K562 (cell line): ENCODE measurements at regions not wholly inside any gene's neighbourhood (a gene's known extent, or its start where the extent isn't known, plus 50 kb on each side); places are given as distances from the start of the nearest gene placed in this dataset.

Experiments used
- DDX20 ChIP-seq: fragments of 450-650 bp; IDR thresholded peaks from 2 replicates; pipeline ENCODE4 v1.6.1; 2016; ENCODE audit warnings: missing genetic modification characterization, low read depth, mild to moderate bottlenecking, missing compliant biosample characterization, moderate library complexity
- EP400 ChIP-seq: fragments of 450-650 bp; IDR thresholded peaks from 2 replicates; pipeline ENCODE4 v1.6.1; 2017; ENCODE audit warnings: antibody characterized with exemption, mild to moderate bottlenecking, moderate library complexity
- GABPA ChIP-seq: fragments of 200-800 bp; sonication (Bioruptor generic); conservative IDR thresholded peaks from 2 replicates; pipeline ENCODE4 v1.6.1; 2016; ENCODE audit warnings: low read depth, missing genetic modification characterization, missing compliant biosample characterization
- HDAC8 ChIP-seq: fragments of 450-650 bp; IDR thresholded peaks from 2 replicates; pipeline ENCODE4 v1.6.1; 2016; ENCODE audit warnings: mild to moderate bottlenecking, missing genetic modification characterization, moderate library complexity, missing compliant biosample characterization
- HNRNPUL1 ChIP-seq: fragments of 200-400 bp; formaldehyde crosslinking; IDR thresholded peaks from 2 replicates; pipeline ENCODE4 v1.6.1; 2017; ENCODE audit warnings: low read length
- MAFG ChIP-seq: fragments of 450-650 bp; conservative IDR thresholded peaks from 2 replicates; pipeline ENCODE4 v1.6.1; 2016; ENCODE audit warnings: missing genetic modification characterization, missing compliant biosample characterization
- MCM5 ChIP-seq: fragments of 450-650 bp; IDR thresholded peaks from 2 replicates; pipeline ENCODE4 v1.6.1; 2016; ENCODE audit warnings: low read depth
- NR2C1 ChIP-seq, 2 experiments: fragments of 450-650 bp; IDR thresholded peaks; 2 replicates each; pipeline ENCODE4 v1.6.1; 2017; ENCODE audit warnings: mild to moderate bottlenecking in 2 of 2, antibody characterized with exemption in 1 of 2, inconsistent platforms in 1 of 2, missing compliant biosample characterization in 1 of 2, missing genetic modification characterization in 1 of 2
- POLR2H ChIP-seq: IDR thresholded peaks from 2 replicates; pipeline ENCODE4 v1.6.1; 2016; ENCODE audit warnings: missing genetic modification characterization, low read depth, mild to moderate bottlenecking, control low read depth, missing compliant biosample characterization, moderate library complexity
- SMAD3 ChIP-seq: fragments of 450-650 bp; formaldehyde crosslinking; conservative IDR thresholded peaks from 2 replicates; pipeline ENCODE4 v1.4.0; 2020; ENCODE audit warnings: mild to moderate bottlenecking
- TAF7 ChIP-seq: fragments of 450-650 bp; IDR thresholded peaks from 2 replicates; pipeline ENCODE4 v1.6.1; 2016; ENCODE audit warnings: missing genetic modification characterization, missing compliant biosample characterization
- ZC3H4 ChIP-seq: sonication (generic); formaldehyde crosslinking; IDR thresholded peaks from 2 replicates; pipeline ENCODE4 v1.9.0; 2021; ENCODE audit warnings: missing genetic modification reagents, borderline replicate concordance
- ZEB2 ChIP-seq: fragments of 450-650 bp; IDR thresholded peaks from 2 replicates; pipeline ENCODE4 v1.6.1; 2016
- ZNF121 ChIP-seq: sonication (generic); formaldehyde crosslinking; conservative IDR thresholded peaks from 2 replicates; pipeline ENCODE4 v1.8.0; 2022; ENCODE audit warnings: missing genetic modification reagents
- ZNF124 ChIP-seq: sonication (generic); formaldehyde crosslinking; IDR thresholded peaks from 2 replicates; pipeline ENCODE4 v1.8.1; 2022; ENCODE audit warnings: missing genetic modification reagents
- ZNF134 ChIP-seq: fragments of 250-450 bp; sonication (Bioruptor Pico); conservative IDR thresholded peaks from 2 replicates; pipeline ENCODE4 v1.4.0; 2020
- ZNF354B ChIP-seq: fragments of 250-450 bp; sonication (Bioruptor Pico); IDR thresholded peaks from 2 replicates; pipeline ENCODE4 v1.4.0; 2020
- ZNF584 ChIP-seq: fragments of 200-800 bp; sonication (Bioruptor generic); IDR thresholded peaks from 2 replicates; pipeline ENCODE4 v1.6.1; 2016; ENCODE audit warnings: low read depth, mild to moderate bottlenecking, missing genetic modification characterization, missing compliant biosample characterization
- TF ChIP-seq, protein P1 (sequence below): IDR thresholded peaks from 2 replicates; pipeline ENCODE4 v1.6.1; 2016; ENCODE audit warnings: missing genetic modification characterization, missing compliant biosample characterization
- TF ChIP-seq, protein P2 (sequence below), 2 experiments: fragments of 200-800 bp in 1 of 2; sonication (Bioruptor generic) in 1 of 2; sonication (generic) in 1 of 2; formaldehyde crosslinking in 1 of 2; IDR thresholded peaks in 1 of 2; conservative IDR thresholded peaks in 1 of 2; 2 replicates each; pipeline versions ENCODE4 v1.5.0 to v1.6.1; 2016 to 2020; ENCODE audit warnings: missing compliant biosample characterization in 1 of 2, missing genetic modification characterization in 1 of 2, missing genetic modification reagents in 1 of 2
- TF ChIP-seq, protein P3 (sequence below): fragments of 200-800 bp; sonication (Bioruptor generic); IDR thresholded peaks from 2 replicates; pipeline ENCODE4 v1.6.1; 2017; ENCODE audit warnings: missing genetic modification characterization, missing compliant biosample characterization
- TF ChIP-seq, protein P4 (sequence below), 2 experiments: fragments of 450-650 bp in 1 of 2; sonication (generic) in 1 of 2; formaldehyde crosslinking in 1 of 2; IDR thresholded peaks in 1 of 2; conservative IDR thresholded peaks in 1 of 2; 2 replicates each; pipeline versions ENCODE4 v1.6.1 to v1.8.1; 2016 to 2023; ENCODE audit warnings: mild to moderate bottlenecking in 2 of 2, moderate library complexity in 2 of 2, inconsistent platforms in 1 of 2, missing genetic modification reagents in 1 of 2

DNA sequence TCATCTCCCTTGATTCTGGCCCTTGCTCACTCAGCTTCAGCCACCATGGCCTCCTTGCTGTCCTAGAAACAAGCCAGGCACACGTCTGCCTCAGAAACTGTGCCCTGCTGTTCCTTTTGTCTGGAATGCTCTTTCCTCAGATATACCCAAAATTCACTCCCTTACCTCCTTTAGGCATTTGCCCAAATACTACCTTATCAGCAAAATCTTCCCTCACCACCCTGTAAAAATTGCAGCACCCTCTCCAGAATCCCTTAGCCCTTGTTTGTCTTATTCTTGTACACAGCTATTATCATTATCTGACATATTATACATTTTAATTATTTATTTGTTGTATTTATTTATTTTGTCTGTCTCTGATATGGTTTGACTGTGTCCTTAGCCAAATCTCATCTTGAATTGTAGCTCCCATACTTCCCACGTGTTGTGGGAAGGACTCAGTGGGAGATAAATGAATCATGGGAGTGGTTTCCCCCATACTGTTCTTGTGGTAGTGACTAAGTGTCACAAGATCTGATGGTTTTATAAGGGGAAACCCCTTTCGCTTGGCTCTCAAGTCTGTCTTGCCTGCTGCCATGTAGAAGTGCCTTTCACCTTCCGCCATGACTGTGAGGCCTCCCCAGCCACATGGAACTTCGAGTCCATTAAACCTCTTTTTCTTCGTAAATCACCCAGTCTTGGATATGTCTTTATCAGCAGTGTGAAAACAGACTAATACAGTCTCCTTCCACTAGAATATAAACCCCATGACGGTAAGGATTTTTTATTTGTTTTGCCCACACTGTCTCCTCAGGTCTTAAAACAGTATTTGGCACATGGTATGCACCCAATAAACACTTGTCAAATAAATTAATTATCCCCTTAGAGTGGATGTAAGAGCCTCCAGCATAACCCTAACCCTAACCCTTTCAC, 60.0 kb upstream of the STT3B start (continued):
- TF ChIP-seq, protein P1, sequence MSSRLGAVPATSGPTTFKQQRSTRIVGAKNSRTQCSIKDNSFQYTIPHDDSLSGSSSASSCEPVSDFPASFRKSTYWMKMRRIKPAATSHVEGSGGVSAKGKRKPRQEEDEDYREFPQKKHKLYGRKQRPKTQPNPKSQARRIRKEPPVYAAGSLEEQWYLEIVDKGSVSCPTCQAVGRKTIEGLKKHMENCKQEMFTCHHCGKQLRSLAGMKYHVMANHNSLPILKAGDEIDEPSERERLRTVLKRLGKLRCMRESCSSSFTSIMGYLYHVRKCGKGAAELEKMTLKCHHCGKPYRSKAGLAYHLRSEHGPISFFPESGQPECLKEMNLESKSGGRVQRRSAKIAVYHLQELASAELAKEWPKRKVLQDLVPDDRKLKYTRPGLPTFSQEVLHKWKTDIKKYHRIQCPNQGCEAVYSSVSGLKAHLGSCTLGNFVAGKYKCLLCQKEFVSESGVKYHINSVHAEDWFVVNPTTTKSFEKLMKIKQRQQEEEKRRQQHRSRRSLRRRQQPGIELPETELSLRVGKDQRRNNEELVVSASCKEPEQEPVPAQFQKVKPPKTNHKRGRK (tag): no peak
- TF ChIP-seq POLR2H (tag): peak; percentile 47; the same call in 1 of the 2 replicates
- TF ChIP-seq HDAC8: peak; percentile 65; the same call in 1 of the 2 replicates
- TF ChIP-seq MAFG: peak; percentile 63
- TF ChIP-seq ZEB2: no peak
- TF ChIP-seq ZNF354B (CRISPR knock-in tag): no peak
- TF ChIP-seq, protein P2, sequence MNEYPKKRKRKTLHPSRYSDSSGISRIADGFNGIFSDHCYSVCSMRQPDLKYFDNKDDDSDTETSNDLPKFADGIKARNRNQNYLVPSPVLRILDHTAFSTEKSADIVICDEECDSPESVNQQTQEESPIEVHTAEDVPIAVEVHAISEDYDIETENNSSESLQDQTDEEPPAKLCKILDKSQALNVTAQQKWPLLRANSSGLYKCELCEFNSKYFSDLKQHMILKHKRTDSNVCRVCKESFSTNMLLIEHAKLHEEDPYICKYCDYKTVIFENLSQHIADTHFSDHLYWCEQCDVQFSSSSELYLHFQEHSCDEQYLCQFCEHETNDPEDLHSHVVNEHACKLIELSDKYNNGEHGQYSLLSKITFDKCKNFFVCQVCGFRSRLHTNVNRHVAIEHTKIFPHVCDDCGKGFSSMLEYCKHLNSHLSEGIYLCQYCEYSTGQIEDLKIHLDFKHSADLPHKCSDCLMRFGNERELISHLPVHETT (CRISPR knock-in tag; conservative IDR thresholded peaks at IDR 0.05 in 1 of 2, IDR thresholded peaks at IDR 0.05 in 1 of 2): peak in 1 of 2 experiments; percentile 73; a peak in 2 of 4 replicates
- TF ChIP-seq ZNF124 (CRISPR knock-in tag): no peak
- TF ChIP-seq HNRNPUL1: no peak
- TF ChIP-seq EP400: 0 out of 2 replicates have a peak, but pooled peaks have one; percentile 12
- TF ChIP-seq ZNF121 (CRISPR knock-in tag): no peak
- 0 out of 2 replicates have a peak, but pooled peaks have one; percentile 15 for TF ChIP-seq DDX20
- no peak for TF ChIP-seq NR2C1 (IDR thresholded peaks at IDR 0.05)
- TF ChIP-seq NR2C1 (tag; IDR thresholded peaks at IDR 0.05): peak; percentile 18; the same call in 1 of the 2 replicates
- 0 out of 2 replicates have a peak, but pooled peaks have one; percentile 11 for TF ChIP-seq SMAD3 (CRISPR knock-in tag)
- no peak for TF ChIP-seq TAF7 (tag)
- TF ChIP-seq, protein P3, sequence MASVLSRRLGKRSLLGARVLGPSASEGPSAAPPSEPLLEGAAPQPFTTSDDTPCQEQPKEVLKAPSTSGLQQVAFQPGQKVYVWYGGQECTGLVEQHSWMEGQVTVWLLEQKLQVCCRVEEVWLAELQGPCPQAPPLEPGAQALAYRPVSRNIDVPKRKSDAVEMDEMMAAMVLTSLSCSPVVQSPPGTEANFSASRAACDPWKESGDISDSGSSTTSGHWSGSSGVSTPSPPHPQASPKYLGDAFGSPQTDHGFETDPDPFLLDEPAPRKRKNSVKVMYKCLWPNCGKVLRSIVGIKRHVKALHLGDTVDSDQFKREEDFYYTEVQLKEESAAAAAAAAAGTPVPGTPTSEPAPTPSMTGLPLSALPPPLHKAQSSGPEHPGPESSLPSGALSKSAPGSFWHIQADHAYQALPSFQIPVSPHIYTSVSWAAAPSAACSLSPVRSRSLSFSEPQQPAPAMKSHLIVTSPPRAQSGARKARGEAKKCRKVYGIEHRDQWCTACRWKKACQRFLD (CRISPR knock-in tag): peak; percentile 89; the same call in 1 of the 2 replicates
- no peak for TF ChIP-seq ZC3H4
- no peak for TF ChIP-seq MCM5
- peak; percentile 53 for TF ChIP-seq GABPA (tag)
- peak; percentile 96 for TF ChIP-seq ZNF584 (CRISPR knock-in tag)
- TF ChIP-seq, protein P4, sequence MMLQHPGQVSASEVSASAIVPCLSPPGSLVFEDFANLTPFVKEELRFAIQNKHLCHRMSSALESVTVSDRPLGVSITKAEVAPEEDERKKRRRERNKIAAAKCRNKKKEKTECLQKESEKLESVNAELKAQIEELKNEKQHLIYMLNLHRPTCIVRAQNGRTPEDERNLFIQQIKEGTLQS (IDR thresholded peaks at IDR 0.05): peak; percentile 46; the same call in 1 of the 2 replicates
- TF ChIP-seq, protein P4 (CRISPR knock-in tag; conservative IDR thresholded peaks at IDR 0.05): no peak
- TF ChIP-seq ZNF134 (CRISPR knock-in tag): no peak
